ENCODE measurements at regions not wholly inside any gene's neighbourhood (a gene's known extent, or its start where the extent isn't known, plus 50 kb on each side); places are given as distances from the start of the nearest gene placed in this dataset.
A peak's percentile ranks its signal among the peaks of the same experiment; 100 is the strongest.

DNA sequence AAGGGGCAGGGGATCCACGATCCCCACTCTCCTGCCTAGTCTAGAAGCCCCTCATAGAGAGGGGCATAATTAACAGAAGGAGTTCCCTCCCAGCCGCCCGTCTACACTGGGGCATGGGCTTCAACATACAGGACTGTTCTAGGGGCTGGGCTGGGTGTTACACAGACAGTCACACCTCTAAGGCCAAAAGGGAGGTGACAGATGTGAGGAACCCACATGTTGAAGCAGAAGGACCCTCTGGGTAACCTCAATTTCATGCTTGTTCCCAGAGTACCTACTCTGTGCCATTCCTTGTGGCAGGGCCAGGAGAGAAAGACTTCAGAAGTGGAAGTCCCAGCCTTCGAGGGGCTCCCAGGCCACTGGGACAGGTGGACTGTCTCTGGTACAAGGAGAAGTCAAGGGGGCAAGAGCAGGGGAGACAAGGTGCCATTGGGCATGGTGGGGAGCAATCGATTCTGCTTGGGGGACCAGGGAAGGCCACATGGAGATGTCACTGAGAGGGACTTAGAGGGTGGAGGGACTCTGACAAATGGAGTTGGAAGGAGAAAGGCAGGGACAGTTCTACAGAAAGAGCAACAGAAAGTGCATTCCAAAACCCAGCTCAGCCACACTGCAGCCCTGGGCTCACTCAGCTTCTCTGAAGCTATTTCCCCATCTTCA lies 71.3 kb downstream of the CPN2 start:
- no peak overlapping the region for H2BK20ac ChIP-seq (ENCODE audit: low read depth, low read length, poor library complexity, severe bottlenecking)
- H3K56ac ChIP-seq (ENCODE audit: insufficient read length, low read depth, low read length) = no peak overlapping the region
- H3K14ac ChIP-seq (ENCODE audit: insufficient read depth, low read length) = no peak overlapping the region
- no peak overlapping the region for H2BK5ac ChIP-seq (ENCODE audit: insufficient read length, low read length)
- H2BK15ac ChIP-seq (ENCODE audit: low read depth, low read length) = no peak overlapping the region
- DNase-seq = peak; percentile 15
- no peak overlapping the region for H3T11ph ChIP-seq (ENCODE audit: low read length)
- H4K5ac ChIP-seq (ENCODE audit: insufficient read length, low read depth, low read length) = no peak overlapping the region
- TF ChIP-seq, protein P1, sequence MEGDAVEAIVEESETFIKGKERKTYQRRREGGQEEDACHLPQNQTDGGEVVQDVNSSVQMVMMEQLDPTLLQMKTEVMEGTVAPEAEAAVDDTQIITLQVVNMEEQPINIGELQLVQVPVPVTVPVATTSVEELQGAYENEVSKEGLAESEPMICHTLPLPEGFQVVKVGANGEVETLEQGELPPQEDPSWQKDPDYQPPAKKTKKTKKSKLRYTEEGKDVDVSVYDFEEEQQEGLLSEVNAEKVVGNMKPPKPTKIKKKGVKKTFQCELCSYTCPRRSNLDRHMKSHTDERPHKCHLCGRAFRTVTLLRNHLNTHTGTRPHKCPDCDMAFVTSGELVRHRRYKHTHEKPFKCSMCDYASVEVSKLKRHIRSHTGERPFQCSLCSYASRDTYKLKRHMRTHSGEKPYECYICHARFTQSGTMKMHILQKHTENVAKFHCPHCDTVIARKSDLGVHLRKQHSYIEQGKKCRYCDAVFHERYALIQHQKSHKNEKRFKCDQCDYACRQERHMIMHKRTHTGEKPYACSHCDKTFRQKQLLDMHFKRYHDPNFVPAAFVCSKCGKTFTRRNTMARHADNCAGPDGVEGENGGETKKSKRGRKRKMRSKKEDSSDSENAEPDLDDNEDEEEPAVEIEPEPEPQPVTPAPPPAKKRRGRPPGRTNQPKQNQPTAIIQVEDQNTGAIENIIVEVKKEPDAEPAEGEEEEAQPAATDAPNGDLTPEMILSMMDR (conservative IDR thresholded peaks at IDR 0.05) = no peak
- H4K20me1 ChIP-seq (ENCODE audit: control insufficient read depth, insufficient read depth, insufficient read length) = no peaks in the 10 kb centered on the region
- H4K91ac ChIP-seq (ENCODE audit: insufficient read length, low read depth, low read length) = no peak overlapping the region
- no peak overlapping the region for H3K23ac ChIP-seq (ENCODE audit: insufficient read length, low read depth, low read length)
- H3K27me3 Mint-ChIP-seq (ENCODE audit: low read depth) = peaks cover 33% of the 10 kb centered on the region
- H2AK5ac ChIP-seq (ENCODE audit: insufficient read length, low read length) = no peak overlapping the region
- H3K23me2 ChIP-seq (ENCODE audit: insufficient read length, low read depth, low read length, poor library complexity, severe bottlenecking) = no peaks in the 10 kb centered on the region
- no peak overlapping the region for H3K4ac ChIP-seq (ENCODE audit: low read depth, low read length)
- no peak overlapping the region for H3K27ac ChIP-seq (ENCODE audit: insufficient read length, low read depth, low read length)
- WGBS (ENCODE audit: extremely low coverage, insufficient read length, low lambda C conversion rate) = no CpG with 5 or more reads among the region's 5 CpGs
- peaks cover 3 to 16% (median 6%) of the 10 kb centered on the region in 3 experiments for H3K36me3 Mint-ChIP-seq (ENCODE audit: insufficient read depth in 1 of 3, low read depth in 3 of 3)
- H3K4me2 ChIP-seq (ENCODE audit: insufficient read depth, insufficient read length, low read length) = no peak overlapping the region
- H2BK12ac ChIP-seq (ENCODE audit: insufficient read length, low read depth, low read length) = no peak overlapping the region
- H3K18ac ChIP-seq (ENCODE audit: insufficient read length, low read depth, low read length) = no peak overlapping the region
- H2BK120ac ChIP-seq (ENCODE audit: low read depth, low read length, poor library complexity, severe bottlenecking) = no peak overlapping the region
- no peaks in the 10 kb centered on the region for H3K27me3 ChIP-seq (ENCODE audit: insufficient read depth, low read length)
- H3K4me3 Mint-ChIP-seq = no peak overlapping the region
- peaks cover 27 to 33% of the 10 kb centered on the region in 2 experiments for H3K4me1 Mint-ChIP-seq
- peaks cover 8 to 13% of the 10 kb centered on the region in 2 experiments for H3K9me3 Mint-ChIP-seq
- no peaks in the 10 kb centered on the region for H3K9me3 ChIP-seq (ENCODE audit: control insufficient read depth, low read depth, low read length)
- H3K79me1 ChIP-seq (ENCODE audit: insufficient read depth, low read depth, low read length, poor library complexity, severe bottlenecking) = no peaks in the 10 kb centered on the region
- H4K8ac ChIP-seq (replicated peaks; ENCODE audit: insufficient read length, low read depth, low read length) = no peak overlapping the region
- no peak overlapping the region for H2AFZ ChIP-seq (ENCODE audit: low read length)
- H3K27ac Mint-ChIP-seq = no peak overlapping the region
- H3K79me2 ChIP-seq (ENCODE audit: insufficient read depth, low read length) = no peaks in the 10 kb centered on the region
- no peaks in the 10 kb centered on the region for H3K4me1 ChIP-seq (ENCODE audit: insufficient read depth, low read length)
- H3K9ac ChIP-seq (ENCODE audit: extremely low read depth, insufficient read length, low read length) = no peak overlapping the region

Data from H9 (cell line).